Heart left ventricle (tissue), 16 donors: ENCODE measurements at regions not wholly inside any gene's neighbourhood (a gene's known extent, or its start where the extent isn't known, plus 50 kb on each side); places are given as distances from the start of the nearest gene placed in this dataset.

Experiments
- ATAC-seq, 4 donors: fragments of 200-7000 bp; cut with Tn5 transposase; one replicate each; pipeline ENCODE4 v1.9.1; 2020 to 2022; ENCODE audit warnings: moderate library complexity in 4 of 4, mild to moderate bottlenecking in 3 of 4, moderate number of reproducible peaks in 1 of 4
- DNase-seq, 5 donors: peaks; one replicate each; pipeline ENCODE4 v3.0.0-alpha.2; 2020
- H3K27ac ChIP-seq, 12 donors: fragments of 200-600 bp; sonication (generic) in 4 of 12; one replicate each; pipeline versions ENCODE4 v1.5.0 to v1.8.0; 2016 to 2022; ENCODE audit warnings: mild to moderate bottlenecking in 2 of 12
- H3K27me3 ChIP-seq, 9 donors: fragments of 200-600 bp; sonication (generic) in 2 of 9; one replicate each; pipeline versions ENCODE4 v1.5.1 to v1.8.0; 2016 to 2022; ENCODE audit warnings: mild to moderate bottlenecking in 3 of 9
- H3K36me3 ChIP-seq, 9 donors: fragments of 200-600 bp; sonication (generic) in 2 of 9; one replicate each; pipeline versions ENCODE4 v1.5.0 to v1.8.0; 2018 to 2022; ENCODE audit warnings: mild to moderate bottlenecking in 2 of 9
- H3K4me1 ChIP-seq, 12 donors: fragments of 200-600 bp; sonication (generic) in 4 of 12; one replicate each; pipeline versions ENCODE4 v1.5.0 to v1.8.0; 2016 to 2022; ENCODE audit warnings: mild to moderate bottlenecking in 3 of 12
- H3K4me3 ChIP-seq, 12 donors: fragments of 200-600 bp; sonication (generic) in 4 of 12; one replicate each; pipeline versions ENCODE4 v1.5.0 to v1.8.0; 2017 to 2022; ENCODE audit warnings: mild to moderate bottlenecking in 9 of 12, moderate library complexity in 4 of 12
- H3K9me3 ChIP-seq, 12 donors: fragments of 200-600 bp; sonication (generic) in 4 of 12; one replicate each; pipeline versions ENCODE4 v1.5.0 to v1.8.0; 2016 to 2022; ENCODE audit warnings: mild to moderate bottlenecking in 1 of 12
- CTCF ChIP-seq, 12 donors: fragments of 200-600 bp; sonication (generic) in 4 of 12; IDR thresholded peaks; one replicate each; pipeline versions ENCODE4 v1.5.0 to v1.8.0; 2018 to 2022; ENCODE audit warnings: antibody characterized with exemption in 12 of 12, mild to moderate bottlenecking in 5 of 12
- POLR2A ChIP-seq, 2 donors: fragments of 450-650 bp; IDR thresholded peaks; one replicate each; pipeline ENCODE4 v1.6.1; 2017; ENCODE audit warnings: antibody characterized with exemption in 2 of 2, mild to moderate bottlenecking in 2 of 2, moderate library complexity in 2 of 2
- whole genome bisulfite sequencing, 4 donors: extraction: QIAGEN DNeasy Blood & Tissue Kit in 2 of 4; methylation state at CpG; one replicate each; pipeline versions ENCODE4 v1.1.5 to v1.1.7; 2013 to 2018; 5-methylcytosine and 5-hydroxymethylcytosine counted together
- intact Hi-C, 10 donors: fragments of 100-400 bp; cut with DNase I; formaldehyde crosslinking; loops; one replicate each; pipeline versions ENCODE4 v1.11.1 to v1.14.2; 2022
- donor health status: ischemic (EF 13 %, LVEDD 7.1; RV severe dilation, severe dysfunction).
- donor health status: healthy with polysubstance abuse.
- donor health status: DM: no; HTN: yes; CAD: no.
- donor health status: DM: no; HTN: no; CAD: no.
- donor health status: ischemic (EF 25% LVEDD 6.9; RV normal size, moderate dysfunction).
- donor health status: ischemic (EF 25% LVEDD 5.7; RV mildly dilated, moderate dysfunction).
- donor health status: healthy.
- donor health status: DM: yes; HTN: yes; CAD: no.
- donor health status: ischemic (EF 35%, LVEDD 5.7; RV mildly dilated, moderate dysfunction).
- donor health status: nonischemic (EF 11% LVEDD 7.7; RV severe dilation, severe dysfunction).
- donor health status: DM: yes; HTN: yes; CAD: no.
- donor health status: PGD.
- donor health status: ischemic (EF 29% LVEDD 5.4; RV normal size, mild dysfunction).
- donor health status: nonischemic (EF 23%, LVEDD 6.1; RV moderate dilation, normal function).

DNA sequence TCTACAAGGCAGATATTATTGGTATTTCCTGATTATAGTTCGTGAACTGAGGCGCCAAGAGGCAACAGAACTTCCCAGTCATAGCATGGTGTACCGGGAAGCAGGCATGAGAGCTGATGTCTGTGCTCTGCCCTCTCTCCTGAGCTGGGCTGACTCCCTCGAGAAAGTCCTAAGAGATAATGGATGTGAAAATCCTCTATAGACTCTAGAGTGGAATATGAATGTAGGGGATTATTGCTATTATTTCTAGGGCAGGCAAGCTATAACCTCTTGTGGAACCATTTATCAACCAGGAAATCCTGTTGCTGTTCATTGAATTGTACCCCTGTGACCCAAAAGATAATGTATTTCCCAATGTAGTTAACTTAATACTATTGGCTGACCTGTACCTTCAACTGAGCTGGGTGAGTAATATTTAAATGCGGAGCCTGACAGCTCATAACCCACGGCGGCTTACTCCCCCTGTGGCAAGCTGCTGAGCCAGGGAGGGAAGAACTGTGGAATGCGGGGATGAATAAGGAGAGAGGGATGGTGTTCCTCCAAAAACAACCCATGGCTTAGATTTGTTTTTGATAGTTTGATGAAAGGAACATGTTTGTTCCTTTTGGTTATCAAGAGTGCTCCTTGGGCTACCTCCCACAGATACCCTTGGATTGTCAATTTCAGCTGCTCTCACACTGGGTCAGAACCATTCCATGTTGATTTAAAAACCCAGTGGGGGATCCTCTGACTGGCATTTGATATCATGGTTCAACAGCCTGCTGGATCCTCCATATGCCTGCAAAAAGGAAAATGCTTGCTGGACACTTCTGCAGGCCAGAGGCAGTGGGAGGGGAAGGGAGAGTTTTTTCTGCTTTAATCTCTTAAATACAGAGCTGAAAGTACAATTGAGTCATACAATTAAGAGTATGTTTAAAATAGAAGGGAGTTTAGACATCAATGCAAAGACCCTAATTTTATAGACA lies 339.0 kb upstream of the BOD1L1 start:
- no peaks in the 10 kb centered on the region for H3K36me3 ChIP-seq
- peaks cover 0 to 5% (median 0%) of the 10 kb centered on the region in 12 donors for H3K9me3 ChIP-seq
- H3K27me3 ChIP-seq: no peaks in the 10 kb centered on the region
- intact Hi-C loops: no loop called here
- no peak overlapping the region for H3K4me3 ChIP-seq
- WGBS, 4 donors: 41 to 61% (median 50%) methylated on average over 8 of the region's 8 CpGs
- peaks cover 0 to 7% (median 0%) of the 10 kb centered on the region in 12 donors for H3K4me1 ChIP-seq
- no peak overlapping the region for H3K27ac ChIP-seq
- ATAC-seq (peak in 1 of 4 donors; percentile 33), DNase-seq (no peak)
- TF ChIP-seq POLR2A (IDR thresholded peaks at IDR 0.05) (no peak), CTCF (IDR thresholded peaks at IDR 0.05) (no peak)

DNA sequence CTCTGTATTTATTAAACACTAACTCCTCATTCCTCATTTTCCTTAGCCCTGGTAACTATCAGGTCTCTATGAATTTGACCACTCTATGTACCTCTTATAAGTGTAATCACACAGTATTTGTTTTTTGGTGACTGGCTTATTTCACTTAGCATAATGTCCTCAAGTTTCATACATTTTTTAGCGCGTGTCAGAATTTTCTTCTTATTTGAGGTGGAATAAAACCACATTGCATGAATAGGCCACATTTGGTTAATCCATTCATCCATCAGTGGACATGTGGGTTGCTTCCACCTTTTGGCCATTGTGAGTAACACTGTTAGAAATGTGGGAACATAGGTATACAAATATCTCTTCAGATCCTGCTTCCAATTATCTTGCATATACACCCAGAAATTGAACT lies 341.2 kb upstream of the BOD1L1 start:
- H3K4me3 ChIP-seq: no peak overlapping the region
- WGBS, 4 donors: 96 to 99% (median 97%) methylated on average over 2 of the region's 2 CpGs
- H3K36me3 ChIP-seq: no peaks in the 10 kb centered on the region
- H3K4me1 ChIP-seq: peaks cover 0 to 7% (median 0%) of the 10 kb centered on the region in 12 donors
- no peaks in the 10 kb centered on the region for H3K27me3 ChIP-seq
- TF ChIP-seq POLR2A (IDR thresholded peaks at IDR 0.05): no peak
- TF ChIP-seq CTCF (IDR thresholded peaks at IDR 0.05): no peak
- DNase-seq (no peak), ATAC-seq (no peak)
- intact Hi-C loops: no loop called here
- H3K9me3 ChIP-seq: no peaks in the 10 kb centered on the region
- H3K27ac ChIP-seq: no peak overlapping the region

GRCh38 chr4:13970349-13970748 lies 342.8 kb upstream of the BOD1L1 start:
- DNase-seq (no peak), ATAC-seq (no peak)
- Histone ChIP-seq H3K36me3 (no peaks in the 10 kb centered on the region), H3K27me3 (no peaks in the 10 kb centered on the region), H3K4me3 (no peak overlapping the region), H3K27ac (no peak overlapping the region), H3K4me1 (peaks cover 0 to 7% (median 0%) of the 10 kb centered on the region in 12 donors), H3K9me3 (no peaks in the 10 kb centered on the region)
- TF ChIP-seq CTCF (IDR thresholded peaks at IDR 0.05) (no peak), POLR2A (IDR thresholded peaks at IDR 0.05) (no peak)
- WGBS, 4 donors: 88 to 98% (median 97%) methylated on average over 2 of the region's 2 CpGs
- intact Hi-C loops: no loop called here

DNA sequence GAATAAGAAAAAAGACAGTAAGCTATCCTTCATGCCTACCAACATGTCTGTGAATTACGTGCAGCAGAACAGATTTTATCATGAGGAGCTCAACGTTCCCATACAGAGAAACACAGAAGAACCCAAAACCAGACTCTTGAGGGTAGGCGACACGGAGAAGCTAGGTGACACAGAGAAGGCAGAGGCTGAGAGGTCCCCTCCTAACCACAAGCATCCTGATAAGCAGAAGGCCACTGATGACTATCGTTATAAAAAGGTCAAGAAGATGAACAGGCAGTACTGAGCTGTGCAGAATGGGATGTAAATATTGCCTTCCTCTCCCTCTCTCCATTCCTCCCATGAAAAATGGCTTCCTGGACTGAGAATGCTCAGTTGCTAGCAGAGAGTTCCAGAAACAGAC lies 350.2 kb upstream of the BOD1L1 start:
- H3K36me3 ChIP-seq: no peaks in the 10 kb centered on the region
- no peaks in the 10 kb centered on the region for H3K27me3 ChIP-seq
- TF ChIP-seq CTCF (IDR thresholded peaks at IDR 0.05) (no peak), POLR2A (IDR thresholded peaks at IDR 0.05) (no peak)
- no peaks in the 10 kb centered on the region for H3K4me1 ChIP-seq
- intact Hi-C loops: no loop called here
- H3K27ac ChIP-seq: no peak overlapping the region
- DNase-seq (no peak), ATAC-seq (no peak)
- no peak overlapping the region for H3K4me3 ChIP-seq
- 78 to 87% (median 83%) methylated on average over 5 of the region's 5 CpGs for WGBS, 4 donors
- no peaks in the 10 kb centered on the region for H3K9me3 ChIP-seq
